ENCODE measurements at regions not wholly inside any gene's neighbourhood (a gene's known extent, or its start where the extent isn't known, plus 50 kb on each side); places are given as distances from the start of the nearest gene placed in this dataset.
"Not testable (repeated sequence)": the region's sequence is repeated elsewhere in the genome, so short reads cannot be mapped to it uniquely, and the experiment has no call there.

GRCh38 chrY:18889548-18889947, 116.0 kb upstream of the HSFY2 start:
- Histone ChIP-seq H3K9me3 (ENCODE audit: low read depth) (no peaks in the 10 kb centered on the region), H3K4me3 (no peak overlapping the region), H3K27ac (no peak overlapping the region), H3K36me3 (no peaks in the 10 kb centered on the region), H3K27me3 (no peaks in the 10 kb centered on the region), H3K4me1 (ENCODE audit: low read depth) (no peaks in the 10 kb centered on the region)
- no peak for TF ChIP-seq CTCF (IDR thresholded peaks at IDR 0.05; ENCODE audit: low read depth, low read length)
- DNase-seq (ENCODE audit: low read depth in 1 of 2, low spot score in 1 of 2), result no peak

GRCh38 chrY:18884748-18885147, 111.2 kb upstream of the HSFY2 start:
- Histone ChIP-seq H3K4me1 (ENCODE audit: low read depth) (no peaks in the 10 kb centered on the region), H3K4me3 (no peak overlapping the region), H3K36me3 (no peaks in the 10 kb centered on the region), H3K27ac (no peak overlapping the region), H3K27me3 (no peaks in the 10 kb centered on the region), H3K9me3 (ENCODE audit: low read depth) (no peaks in the 10 kb centered on the region)
- DNase-seq (ENCODE audit: low read depth in 1 of 2, low spot score in 1 of 2), result peak in 1 of 2 donors; percentile 56
- TF ChIP-seq CTCF (IDR thresholded peaks at IDR 0.05; ENCODE audit: low read depth, low read length), result no peak

GRCh38 chrY:18869145-18869544, 95.6 kb upstream of the HSFY2 start:
- not testable (repeated sequence) for H3K4me3 ChIP-seq; H3K27ac ChIP-seq; DNase-seq (ENCODE audit: low read depth in 1 of 2, low spot score in 1 of 2)

GRCh38 chrY:18866887-18867551, 93.5 kb upstream of the HSFY2 start:
- H3K27ac ChIP-seq; H3K9me3 ChIP-seq (ENCODE audit: low read depth); DNase-seq (ENCODE audit: low read depth in 1 of 2, low spot score in 1 of 2); H3K36me3 ChIP-seq; H3K4me1 ChIP-seq (ENCODE audit: low read depth); H3K4me3 ChIP-seq; H3K27me3 ChIP-seq: not testable (repeated sequence)

More at GRCh38 chrY:18869145-18869544, 95.6 kb upstream of the HSFY2 start:
- H3K36me3 ChIP-seq; H3K9me3 ChIP-seq (ENCODE audit: low read depth); H3K27me3 ChIP-seq; H3K4me1 ChIP-seq (ENCODE audit: low read depth): not testable (repeated sequence)

- H3K9me3 ChIP-seq (ENCODE audit: low read depth); H3K4me3 ChIP-seq; H3K27ac ChIP-seq; DNase-seq (ENCODE audit: low read depth in 1 of 2, low spot score in 1 of 2); H3K4me1 ChIP-seq (ENCODE audit: low read depth); H3K36me3 ChIP-seq; H3K27me3 ChIP-seq: not testable (repeated sequence)
These were observed 87.3 kb upstream of the HSFY2 start for GRCh38 chrY:18860856-18861255.

GRCh38 chrY:18858484-18859191, 85.1 kb upstream of the HSFY2 start:
- not testable (repeated sequence) for H3K4me3 ChIP-seq; H3K36me3 ChIP-seq; DNase-seq (ENCODE audit: low read depth in 1 of 2, low spot score in 1 of 2); H3K27ac ChIP-seq; H3K27me3 ChIP-seq; H3K4me1 ChIP-seq (ENCODE audit: low read depth); H3K9me3 ChIP-seq (ENCODE audit: low read depth)

GRCh38 chrY:18855184-18855583, 81.6 kb upstream of the HSFY2 start:
- not testable (repeated sequence) for DNase-seq (ENCODE audit: low read depth in 1 of 2, low spot score in 1 of 2); H3K4me1 ChIP-seq (ENCODE audit: low read depth); H3K4me3 ChIP-seq; H3K9me3 ChIP-seq (ENCODE audit: low read depth); H3K27ac ChIP-seq; H3K36me3 ChIP-seq; H3K27me3 ChIP-seq

GRCh38 chrY:18853323-18853722, 79.8 kb upstream of the HSFY2 start:
- DNase-seq (ENCODE audit: low read depth in 1 of 2, low spot score in 1 of 2), result not testable (repeated sequence)

GRCh38 chrY:18836643-18837042, 63.1 kb upstream of the HSFY2 start:
- H3K27ac ChIP-seq; H3K4me3 ChIP-seq; H3K27me3 ChIP-seq; H3K36me3 ChIP-seq; H3K9me3 ChIP-seq (ENCODE audit: low read depth); H3K4me1 ChIP-seq (ENCODE audit: low read depth); DNase-seq (ENCODE audit: low read depth in 1 of 2, low spot score in 1 of 2): not testable (repeated sequence)

More at GRCh38 chrY:18853323-18853722, 79.8 kb upstream of the HSFY2 start:
- H3K9me3 ChIP-seq (ENCODE audit: low read depth); H3K27me3 ChIP-seq; H3K27ac ChIP-seq; H3K4me1 ChIP-seq (ENCODE audit: low read depth); H3K4me3 ChIP-seq; H3K36me3 ChIP-seq: not testable (repeated sequence)
